A549 (cell line): ENCODE measurements at regions not wholly inside any gene's neighbourhood (a gene's known extent, or its start where the extent isn't known, plus 50 kb on each side); places are given as distances from the start of the nearest gene placed in this dataset.

Source experiments
- ATAC-seq, 2 experiments: fragments of 200-7000 bp in 1 of 2; fragments of >200 bp in 1 of 2; cut with Nextera tagmentation in 1 of 2; cut with Tn5 transposase in 1 of 2; 3 replicates each; pipeline versions ENCODE4 v1.8.0 to v1.9.1; 2018 to 2020; ENCODE audit warnings: mild to moderate bottlenecking in 1 of 2, moderate library complexity in 1 of 2
- CTCF ChIA-PET: fragments of 300-600 bp; sonication (Branson Sonifier 250); formaldehyde crosslinking; extraction: SDS; loops from one replicate; lab custom pipeline; 2021; ENCODE audit warnings: antibody characterized with exemption, inconsistent platforms; lab: Yijun Ruan, JAX
- POLR2A ChIA-PET: fragments of 350-600 bp; formaldehyde crosslinking; extraction: SDS; loops from one replicate; lab custom pipeline; 2021; ENCODE audit warnings: antibody characterized with exemption, inconsistent platforms; lab: Yijun Ruan, JAX
- DNase-seq, 2 experiments: peaks; one replicate each; pipeline versions ENCODE4 v3.0.0 to v3.0.0-alpha.2; 2011 to 2016; ENCODE audit warnings: low read depth in 1 of 2, low spot score in 1 of 2
- FAIRE-seq: peaks from 2 replicates; lab custom pipeline; 2011; peaks lifted over from hg19 to GRCh38; lab: Jason Lieb, UNC
- H3K27ac ChIP-seq, 2 experiments: fragments of >200 bp; sonication (Bioruptor Twin); formaldehyde crosslinking; 3 replicates each; pipeline ENCODE4 v1.5.1; 2016 to 2017
- H3K4me1 ChIP-seq: fragments of >200 bp; sonication (Bioruptor Twin); formaldehyde crosslinking; 3 replicates; pipeline ENCODE4 v1.6.1; 2016
- H3K4me2 ChIP-seq: fragments of >200 bp; sonication (Bioruptor Twin); formaldehyde crosslinking; 3 replicates; pipeline ENCODE4 v1.6.1; 2016
- H3K4me3 ChIP-seq: fragments of >200 bp; sonication (Bioruptor Twin); formaldehyde crosslinking; 3 replicates; pipeline ENCODE4 v1.5.1; 2016
- H3K9me3 ChIP-seq: fragments of >200 bp; sonication (Bioruptor Twin); formaldehyde crosslinking; 3 replicates; pipeline ENCODE4 v1.6.1; 2016
- CBX8 ChIP-seq: fragments of 200-600 bp; sonication (generic); IDR thresholded peaks from 2 replicates; pipeline ENCODE4 v1.6.1; 2016
- CEBPB ChIP-seq, 2 experiments: fragments of >200 bp in 1 of 2; sonication (Bioruptor Twin) in 1 of 2; formaldehyde crosslinking in 1 of 2; IDR thresholded peaks; 2 replicates each; pipeline ENCODE4 v1.6.1; 2012 to 2016
- EHMT2 ChIP-seq: fragments of 200-600 bp; sonication (generic); IDR thresholded peaks from 2 replicates; pipeline ENCODE4 v1.6.1; 2016; ENCODE audit warnings: antibody characterized with exemption, low read depth, mild to moderate bottlenecking, moderate library complexity
- EP300 ChIP-seq, 2 experiments: fragments of >200 bp; sonication (Bioruptor Twin); formaldehyde crosslinking; IDR thresholded peaks; 2 replicates in 1 of 2; 3 replicates in 1 of 2; pipeline ENCODE4 v1.6.1; 2016 to 2017
- HEYL ChIP-seq: fragments of 250-450 bp; sonication (Bioruptor Pico); IDR thresholded peaks from 2 replicates; pipeline ENCODE4 v1.8.0; 2021; ENCODE audit warnings: mild to moderate bottlenecking, moderate library complexity
- HOXB13 ChIP-seq: fragments of 250-450 bp; sonication (Bioruptor Pico); IDR thresholded peaks from 2 replicates; pipeline ENCODE4 v1.5.0; 2020; ENCODE audit warnings: low read depth, mild to moderate bottlenecking, moderate library complexity
- JUNB ChIP-seq: fragments of >200 bp; sonication (Bioruptor Twin); formaldehyde crosslinking; IDR thresholded peaks from 2 replicates; pipeline ENCODE4 v1.6.1; 2016
- KDM1A ChIP-seq: fragments of 200-600 bp; sonication (generic); IDR thresholded peaks from 2 replicates; pipeline ENCODE4 v1.6.1; 2016; ENCODE audit warnings: low read depth, mild to moderate bottlenecking
- KDM5A ChIP-seq: fragments of 200-600 bp; sonication (generic); IDR thresholded peaks from 2 replicates; pipeline ENCODE4 v1.6.1; 2016; ENCODE audit warnings: antibody characterized with exemption, mild to moderate bottlenecking
- MAFK ChIP-seq: fragments of 450-650 bp; IDR thresholded peaks from 2 replicates; pipeline ENCODE4 v1.6.1; 2014; ENCODE audit not compliant: partially characterized antibody
- MYC ChIP-seq: IDR thresholded peaks from 2 replicates; pipeline ENCODE4 v1.6.1; 2012; ENCODE audit warnings: mild to moderate bottlenecking, inconsistent platforms, low read length, improper control_type of control experiment, borderline replicate concordance
- RARB ChIP-seq: fragments of 250-450 bp; sonication (Bioruptor Pico); IDR thresholded peaks from 2 replicates; pipeline ENCODE4 v1.8.0; 2021; ENCODE audit warnings: mild to moderate bottlenecking, moderate library complexity
- RCOR1 ChIP-seq: fragments of 150-350 bp; IDR thresholded peaks from 2 replicates; pipeline ENCODE4 v1.6.1; 2014; ENCODE audit warnings: antibody characterized with exemption, low read length, low read depth
- SMC3 ChIP-seq: fragments of >200 bp; sonication (Bioruptor Twin); formaldehyde crosslinking; IDR thresholded peaks from 3 replicates; pipeline ENCODE4 v1.6.1; 2018; ENCODE audit warnings: inconsistent platforms
- ZC3H11A ChIP-seq: fragments of 450-650 bp; IDR thresholded peaks from 2 replicates; pipeline ENCODE4 v1.6.1; 2014; ENCODE audit warnings: antibody characterized with exemption, mild to moderate bottlenecking
- WGBS: methylation state at CpG from one replicate; pipeline ENCODE4 v1.1.6; 2017; ENCODE audit errors: missing lambda C conversion rate; 5-methylcytosine and 5-hydroxymethylcytosine counted together
- TF ChIP-seq, protein P1 (sequence below): fragments of 450-650 bp; IDR thresholded peaks from 2 replicates; pipeline ENCODE4 v1.6.1; 2014; ENCODE audit warnings: antibody characterized with exemption
- TF ChIP-seq, protein P2 (sequence below): IDR thresholded peaks from 2 replicates; pipeline ENCODE4 v1.6.1; 2012
- TF ChIP-seq, protein P3 (sequence below): fragments of 200-600 bp; sonication (generic); IDR thresholded peaks from 2 replicates; pipeline ENCODE4 v1.6.1; 2016; ENCODE audit warnings: antibody characterized with exemption, mild to moderate bottlenecking, moderate library complexity
- TF ChIP-seq, protein P4 (sequence below): fragments of 250-450 bp; sonication (Bioruptor Pico); IDR thresholded peaks from 2 replicates; pipeline ENCODE4 v1.5.0; 2021; ENCODE audit warnings: mild to moderate bottlenecking, moderate library complexity, borderline replicate concordance

- peak in 1 of 2 experiments; percentile 13 for DNase-seq
- peak overlapping the region; percentile 49 for H3K4me2 ChIP-seq
- TF ChIP-seq RCOR1 (no peak), KDM1A (no peak), EP300 (IDR thresholded peaks at IDR 0.05) (no peak)
- 59% methylated on average over 5 of the region's 5 CpGs for WGBS
- ATAC-seq: no peak
- H3K4me3 ChIP-seq: no peak overlapping the region
- peaks cover 44% of the 10 kb centered on the region for H3K4me1 ChIP-seq
- H3K27ac ChIP-seq: peak overlapping the region; percentile 8 to 48; a peak in 3 of 6 replicates
- no peaks in the 10 kb centered on the region for H3K9me3 ChIP-seq
- ChIA-PET CTCF (interaction anchor here (1.3 kb wide), 1 partner anchor 13 kb away, joined by 3 read pairs; no protein-coding TSS in a partner anchor), POLR2A (interaction anchor here (0.9 kb wide), 1 partner anchor 98 kb away, joined by 3 read pairs; no protein-coding TSS in a partner anchor)
- no peak for FAIRE-seq
These were observed 187.0 kb upstream of the COL3A1 start for GRCh38 chr2:188787021-188787657.

- POLR2A ChIA-PET: interaction anchor here (0.9 kb wide), 1 partner anchor 98 kb away, joined by 3 read pairs; no protein-coding TSS in a partner anchor
- FAIRE-seq (no peak), ATAC-seq (no peak), DNase-seq (no peak)
- H3K4me3 ChIP-seq: no peak overlapping the region
- TF ChIP-seq KDM5A (no peak), CBX8 (no peak), MAFK (no peak), ZC3H11A (no peak), MYC (no peak), SMC3 (no peak), KDM1A (no peak), CEBPB (IDR thresholded peaks at IDR 0.05) (no peak), RARB (CRISPR knock-in tag) (no peak), EHMT2 (no peak), HOXB13 (CRISPR knock-in tag) (no peak), HEYL (CRISPR knock-in tag) (no peak), JUNB (no peak)
- TF ChIP-seq, protein P1, sequence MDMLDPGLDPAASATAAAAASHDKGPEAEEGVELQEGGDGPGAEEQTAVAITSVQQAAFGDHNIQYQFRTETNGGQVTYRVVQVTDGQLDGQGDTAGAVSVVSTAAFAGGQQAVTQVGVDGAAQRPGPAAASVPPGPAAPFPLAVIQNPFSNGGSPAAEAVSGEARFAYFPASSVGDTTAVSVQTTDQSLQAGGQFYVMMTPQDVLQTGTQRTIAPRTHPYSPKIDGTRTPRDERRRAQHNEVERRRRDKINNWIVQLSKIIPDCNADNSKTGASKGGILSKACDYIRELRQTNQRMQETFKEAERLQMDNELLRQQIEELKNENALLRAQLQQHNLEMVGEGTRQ: no peak
- TF ChIP-seq, protein P2, sequence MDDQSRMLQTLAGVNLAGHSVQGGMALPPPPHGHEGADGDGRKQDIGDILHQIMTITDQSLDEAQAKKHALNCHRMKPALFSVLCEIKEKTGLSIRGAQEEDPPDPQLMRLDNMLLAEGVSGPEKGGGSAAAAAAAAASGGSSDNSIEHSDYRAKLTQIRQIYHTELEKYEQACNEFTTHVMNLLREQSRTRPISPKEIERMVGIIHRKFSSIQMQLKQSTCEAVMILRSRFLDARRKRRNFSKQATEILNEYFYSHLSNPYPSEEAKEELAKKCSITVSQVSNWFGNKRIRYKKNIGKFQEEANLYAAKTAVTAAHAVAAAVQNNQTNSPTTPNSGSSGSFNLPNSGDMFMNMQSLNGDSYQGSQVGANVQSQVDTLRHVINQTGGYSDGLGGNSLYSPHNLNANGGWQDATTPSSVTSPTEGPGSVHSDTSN: no peak
- TF ChIP-seq, protein P3, sequence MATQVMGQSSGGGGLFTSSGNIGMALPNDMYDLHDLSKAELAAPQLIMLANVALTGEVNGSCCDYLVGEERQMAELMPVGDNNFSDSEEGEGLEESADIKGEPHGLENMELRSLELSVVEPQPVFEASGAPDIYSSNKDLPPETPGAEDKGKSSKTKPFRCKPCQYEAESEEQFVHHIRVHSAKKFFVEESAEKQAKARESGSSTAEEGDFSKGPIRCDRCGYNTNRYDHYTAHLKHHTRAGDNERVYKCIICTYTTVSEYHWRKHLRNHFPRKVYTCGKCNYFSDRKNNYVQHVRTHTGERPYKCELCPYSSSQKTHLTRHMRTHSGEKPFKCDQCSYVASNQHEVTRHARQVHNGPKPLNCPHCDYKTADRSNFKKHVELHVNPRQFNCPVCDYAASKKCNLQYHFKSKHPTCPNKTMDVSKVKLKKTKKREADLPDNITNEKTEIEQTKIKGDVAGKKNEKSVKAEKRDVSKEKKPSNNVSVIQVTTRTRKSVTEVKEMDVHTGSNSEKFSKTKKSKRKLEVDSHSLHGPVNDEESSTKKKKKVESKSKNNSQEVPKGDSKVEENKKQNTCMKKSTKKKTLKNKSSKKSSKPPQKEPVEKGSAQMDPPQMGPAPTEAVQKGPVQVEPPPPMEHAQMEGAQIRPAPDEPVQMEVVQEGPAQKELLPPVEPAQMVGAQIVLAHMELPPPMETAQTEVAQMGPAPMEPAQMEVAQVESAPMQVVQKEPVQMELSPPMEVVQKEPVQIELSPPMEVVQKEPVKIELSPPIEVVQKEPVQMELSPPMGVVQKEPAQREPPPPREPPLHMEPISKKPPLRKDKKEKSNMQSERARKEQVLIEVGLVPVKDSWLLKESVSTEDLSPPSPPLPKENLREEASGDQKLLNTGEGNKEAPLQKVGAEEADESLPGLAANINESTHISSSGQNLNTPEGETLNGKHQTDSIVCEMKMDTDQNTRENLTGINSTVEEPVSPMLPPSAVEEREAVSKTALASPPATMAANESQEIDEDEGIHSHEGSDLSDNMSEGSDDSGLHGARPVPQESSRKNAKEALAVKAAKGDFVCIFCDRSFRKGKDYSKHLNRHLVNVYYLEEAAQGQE: no peak
- TF ChIP-seq, protein P4, sequence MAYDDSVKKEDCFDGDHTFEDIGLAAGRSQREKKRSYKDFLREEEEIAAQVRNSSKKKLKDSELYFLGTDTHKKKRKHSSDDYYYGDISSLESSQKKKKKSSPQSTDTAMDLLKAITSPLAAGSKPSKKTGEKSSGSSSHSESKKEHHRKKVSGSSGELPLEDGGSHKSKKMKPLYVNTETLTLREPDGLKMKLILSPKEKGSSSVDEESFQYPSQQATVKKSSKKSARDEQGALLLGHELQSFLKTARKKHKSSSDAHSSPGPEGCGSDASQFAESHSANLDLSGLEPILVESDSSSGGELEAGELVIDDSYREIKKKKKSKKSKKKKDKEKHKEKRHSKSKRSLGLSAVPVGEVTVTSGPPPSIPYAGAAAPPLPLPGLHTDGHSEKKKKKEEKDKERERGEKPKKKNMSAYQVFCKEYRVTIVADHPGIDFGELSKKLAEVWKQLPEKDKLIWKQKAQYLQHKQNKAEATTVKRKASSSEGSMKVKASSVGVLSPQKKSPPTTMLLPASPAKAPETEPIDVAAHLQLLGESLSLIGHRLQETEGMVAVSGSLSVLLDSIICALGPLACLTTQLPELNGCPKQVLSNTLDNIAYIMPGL (CRISPR knock-in tag): no peak
- H3K27ac ChIP-seq: peak overlapping the region; percentile 33 to 49; a peak in 2 of 6 replicates
- 50% methylated on average over 3 of the region's 3 CpGs for WGBS
- H3K4me1 ChIP-seq: peaks cover 44% of the 10 kb centered on the region
- H3K4me2 ChIP-seq: peak overlapping the region; percentile 53; the same call in 2 of the 3 replicates
- CTCF ChIA-PET: interaction anchor here (1.3 kb wide), 1 partner anchor 12 kb away, joined by 3 read pairs; no protein-coding TSS in a partner anchor
- H3K9me3 ChIP-seq: no peaks in the 10 kb centered on the region
These were observed 186.4 kb upstream of the COL3A1 start for GRCh38 chr2:188787658-188788240.
